ENCODE measurements at regions not wholly inside any gene's neighbourhood (a gene's known extent, or its start where the extent isn't known, plus 50 kb on each side); places are given as distances from the start of the nearest gene placed in this dataset.

DNA sequence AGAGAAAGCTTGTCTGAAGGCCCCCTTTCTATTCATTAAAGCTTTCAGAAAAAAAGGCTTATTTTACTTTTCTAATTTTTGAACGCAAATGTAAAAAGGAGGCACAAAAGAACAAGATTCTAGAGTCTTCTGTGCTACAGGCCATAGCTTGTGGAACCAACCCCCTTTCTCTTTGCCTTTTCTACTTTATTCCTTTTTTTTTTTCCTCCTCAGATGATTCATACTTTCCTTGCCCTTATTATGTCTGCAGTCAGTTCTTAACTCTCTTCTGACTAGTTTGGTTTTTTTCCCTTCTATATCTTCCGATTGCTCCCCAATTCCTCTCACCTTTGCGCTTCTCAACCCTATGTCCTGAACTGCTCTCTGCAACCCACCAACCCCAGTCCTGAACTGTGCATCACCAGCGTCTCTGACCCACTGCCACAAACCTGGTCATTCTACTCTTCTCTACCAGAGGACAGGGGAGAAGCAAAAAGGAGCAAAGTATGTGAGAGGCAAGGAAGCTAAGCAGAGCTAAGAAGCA lies 56.9 kb upstream of the WIPF1 start:
- TF ChIP-seq, protein P1, sequence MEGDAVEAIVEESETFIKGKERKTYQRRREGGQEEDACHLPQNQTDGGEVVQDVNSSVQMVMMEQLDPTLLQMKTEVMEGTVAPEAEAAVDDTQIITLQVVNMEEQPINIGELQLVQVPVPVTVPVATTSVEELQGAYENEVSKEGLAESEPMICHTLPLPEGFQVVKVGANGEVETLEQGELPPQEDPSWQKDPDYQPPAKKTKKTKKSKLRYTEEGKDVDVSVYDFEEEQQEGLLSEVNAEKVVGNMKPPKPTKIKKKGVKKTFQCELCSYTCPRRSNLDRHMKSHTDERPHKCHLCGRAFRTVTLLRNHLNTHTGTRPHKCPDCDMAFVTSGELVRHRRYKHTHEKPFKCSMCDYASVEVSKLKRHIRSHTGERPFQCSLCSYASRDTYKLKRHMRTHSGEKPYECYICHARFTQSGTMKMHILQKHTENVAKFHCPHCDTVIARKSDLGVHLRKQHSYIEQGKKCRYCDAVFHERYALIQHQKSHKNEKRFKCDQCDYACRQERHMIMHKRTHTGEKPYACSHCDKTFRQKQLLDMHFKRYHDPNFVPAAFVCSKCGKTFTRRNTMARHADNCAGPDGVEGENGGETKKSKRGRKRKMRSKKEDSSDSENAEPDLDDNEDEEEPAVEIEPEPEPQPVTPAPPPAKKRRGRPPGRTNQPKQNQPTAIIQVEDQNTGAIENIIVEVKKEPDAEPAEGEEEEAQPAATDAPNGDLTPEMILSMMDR (conservative IDR thresholded peaks at IDR 0.05; ENCODE audit: low read length): no peak
- TF ChIP-seq EZH2phosphoT487 (IDR thresholded peaks at IDR 0.05; ENCODE audit: borderline replicate concordance): no peak
